AG08395 (cell line): ENCODE measurements at regions not wholly inside any gene's neighbourhood (a gene's known extent, or its start where the extent isn't known, plus 50 kb on each side); places are given as distances from the start of the nearest gene placed in this dataset.

ENCODE experiments used
- DNase-seq: peaks from one replicate; pipeline ENCODE4 v3.0.0; 2012; ENCODE audit warnings: mixed read lengths, low spot score

DNA sequence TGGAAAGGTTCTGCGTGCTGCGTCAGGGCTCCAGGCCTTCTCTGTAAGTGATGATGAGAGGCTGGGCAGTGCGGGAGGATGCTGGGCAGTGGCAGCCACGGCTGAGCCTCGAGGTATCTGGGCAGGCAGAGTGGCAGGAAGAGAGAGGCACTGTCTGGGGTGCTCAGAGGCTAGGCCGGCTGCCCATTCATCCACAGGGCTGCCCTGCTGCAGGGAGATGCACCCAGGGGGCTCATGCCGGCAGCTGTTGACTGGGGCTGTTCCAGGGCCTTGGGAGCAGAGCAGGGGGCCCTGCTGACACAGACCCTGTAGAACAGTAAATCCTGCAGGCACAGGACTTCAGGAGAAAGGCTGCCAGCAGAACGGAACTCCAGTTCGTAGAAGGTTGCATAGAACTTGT is 88.8 kb downstream of the BOD1 start:
- DNase-seq = no peak

DNA sequence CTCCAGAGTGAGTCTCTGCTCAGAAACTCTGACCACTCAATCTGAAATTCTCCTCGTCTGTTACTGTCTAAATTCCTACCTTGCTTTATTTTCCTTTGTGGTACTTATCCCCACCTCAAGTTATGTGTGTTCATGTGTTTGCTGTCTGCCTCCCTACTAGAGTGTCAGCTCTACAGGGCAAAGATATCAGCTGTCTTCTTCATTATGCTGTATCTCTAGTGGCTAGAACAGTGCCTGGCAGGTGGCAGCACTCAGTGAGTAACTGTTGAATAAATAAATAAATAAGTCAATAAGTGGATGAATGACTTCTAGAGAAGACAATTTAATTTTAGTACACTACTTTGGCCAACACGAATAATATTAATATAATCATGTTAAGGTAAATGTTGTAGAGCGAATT is 92.3 kb downstream of the BOD1 start:
- no peak for DNase-seq

DNA sequence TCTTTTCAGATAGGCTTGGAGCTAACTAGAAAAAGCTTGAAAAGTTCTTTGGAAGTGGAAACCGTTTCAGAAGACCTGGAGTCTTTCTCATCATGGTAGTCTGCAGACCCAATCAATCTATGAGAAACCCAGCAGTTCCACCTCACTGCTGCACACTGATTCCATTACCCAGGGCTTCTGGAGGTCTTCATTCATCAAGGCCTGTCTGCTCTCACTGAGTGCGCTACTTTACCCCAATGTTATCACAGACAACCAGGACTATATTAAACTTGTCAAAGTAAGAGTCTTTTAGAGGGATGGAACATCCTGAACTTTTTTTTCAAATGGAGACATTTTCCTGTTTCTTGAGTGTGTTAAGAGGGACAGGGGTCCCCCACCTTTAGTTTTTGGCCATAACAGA is 93.1 kb downstream of the BOD1 start:
- no peak for DNase-seq

DNA sequence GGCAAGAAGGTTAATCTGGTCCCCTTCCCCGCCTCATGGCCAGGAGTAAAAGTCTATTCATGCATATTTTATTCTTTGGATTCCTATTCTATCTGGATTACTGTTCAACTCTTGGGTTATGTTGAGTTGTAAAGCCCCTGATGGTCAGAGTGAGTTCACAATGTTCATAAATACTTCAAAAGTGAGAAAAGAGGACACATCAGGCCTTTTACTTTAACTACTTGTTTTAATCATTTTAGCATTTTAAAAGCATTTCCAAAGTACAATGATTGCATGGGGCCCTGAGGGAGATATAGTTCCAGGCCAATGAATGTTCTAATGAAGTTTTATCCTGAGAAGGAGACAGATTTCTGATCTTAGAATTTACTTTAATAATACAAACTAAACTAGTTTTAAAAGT is 93.9 kb downstream of the BOD1 start:
- no peak for DNase-seq

DNA sequence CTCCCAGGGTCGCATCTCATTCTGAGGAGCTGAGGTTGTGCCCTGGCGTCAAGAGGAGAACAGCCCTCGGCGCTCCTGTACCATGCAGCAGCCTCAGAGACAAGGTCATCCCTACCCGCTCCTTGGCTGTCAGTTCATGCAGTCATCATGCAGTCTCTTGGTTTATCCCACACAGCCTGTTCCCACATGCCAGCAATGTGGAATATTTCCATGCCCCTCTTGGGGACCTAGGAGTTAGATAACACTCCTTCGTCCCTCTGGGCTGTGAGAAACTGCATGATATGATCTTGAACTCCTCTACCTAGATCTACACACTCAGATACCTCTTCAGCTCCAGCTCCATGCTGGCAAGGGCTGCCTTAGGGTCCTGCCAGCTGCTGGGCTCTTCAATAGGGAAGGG is 97.6 kb downstream of the BOD1 start:
- DNase-seq = no peak

DNA sequence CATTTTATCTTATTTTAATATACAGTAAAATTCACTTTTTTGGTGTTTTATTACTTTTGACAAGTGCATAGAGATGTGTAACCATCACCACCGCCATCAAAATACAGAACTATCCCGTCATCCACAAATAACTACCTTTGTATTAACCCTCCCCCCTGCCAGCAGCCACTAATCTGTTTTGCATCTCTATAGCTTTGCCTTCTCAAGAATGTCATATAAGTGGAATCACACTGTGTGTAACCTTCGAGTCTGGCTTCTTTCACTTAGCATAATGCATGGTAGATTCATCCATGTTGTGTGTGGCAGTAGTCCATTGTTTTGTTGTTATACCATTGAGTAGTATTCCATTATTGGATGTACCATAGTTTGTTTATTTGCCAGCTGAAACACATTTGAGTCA is 98.8 kb downstream of the BOD1 start:
- DNase-seq = no peak

DNA sequence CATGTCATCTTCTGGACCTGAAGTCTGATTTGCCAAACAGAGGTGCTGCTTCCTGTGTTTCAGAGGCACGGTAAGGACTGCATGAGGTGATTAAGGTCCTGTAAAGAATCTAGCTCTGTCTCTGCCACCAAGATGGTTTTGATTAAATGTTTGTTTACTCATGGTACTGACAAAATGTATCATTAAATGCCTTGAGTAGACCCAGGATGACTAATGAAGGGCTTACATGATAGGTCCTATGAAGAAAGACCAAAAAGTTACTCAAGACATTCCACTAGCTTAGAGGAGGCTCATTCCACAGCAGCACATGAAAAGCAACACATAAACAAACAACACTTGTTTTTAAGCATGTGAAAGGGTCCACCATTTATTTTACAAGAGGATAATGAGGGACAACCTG is 100.9 kb downstream of the BOD1 start:
- peak; percentile 88 for DNase-seq

DNA sequence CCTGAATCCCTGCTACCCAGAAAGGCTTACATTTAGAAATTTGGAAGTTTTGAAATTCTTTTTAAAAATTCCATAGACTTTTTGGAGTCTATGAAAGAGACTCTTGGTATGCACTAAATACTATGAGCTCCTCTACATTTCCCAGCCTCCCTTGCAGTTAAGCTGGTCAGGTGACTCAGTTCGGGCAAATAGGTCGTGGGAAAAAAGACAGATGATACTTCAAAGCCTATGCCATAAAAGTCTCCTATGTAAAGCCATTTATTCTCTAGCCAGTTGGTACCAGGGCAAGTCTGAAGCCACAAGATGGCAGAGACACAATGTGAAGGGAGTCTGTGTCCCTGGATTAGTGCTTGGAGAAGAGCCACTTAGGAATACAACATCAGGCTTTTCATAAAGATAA is 101.8 kb downstream of the BOD1 start:
- no peak for DNase-seq

DNA sequence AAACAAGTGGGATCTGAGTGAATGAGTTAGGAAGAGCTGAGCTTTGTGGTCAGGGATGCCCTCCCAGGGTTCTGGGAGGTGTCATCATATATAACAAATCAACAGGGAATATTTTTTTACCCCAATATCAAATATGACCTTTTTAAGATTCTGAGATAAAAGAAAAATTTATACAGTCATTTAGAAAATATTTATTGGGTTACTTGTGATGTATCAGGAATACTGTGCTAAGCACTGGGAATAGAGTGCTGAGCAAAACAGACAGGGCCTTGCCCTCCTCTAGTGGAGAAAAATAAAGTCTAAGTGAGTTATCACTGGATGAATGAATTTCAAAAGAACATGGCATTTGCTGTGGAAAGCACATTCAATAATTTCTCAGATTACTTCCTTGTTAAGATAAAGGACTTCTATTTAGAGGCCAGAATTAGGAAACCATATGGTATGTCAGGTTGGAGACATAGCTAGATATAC is 102.9 kb downstream of the BOD1 start:
- no peak for DNase-seq

DNA sequence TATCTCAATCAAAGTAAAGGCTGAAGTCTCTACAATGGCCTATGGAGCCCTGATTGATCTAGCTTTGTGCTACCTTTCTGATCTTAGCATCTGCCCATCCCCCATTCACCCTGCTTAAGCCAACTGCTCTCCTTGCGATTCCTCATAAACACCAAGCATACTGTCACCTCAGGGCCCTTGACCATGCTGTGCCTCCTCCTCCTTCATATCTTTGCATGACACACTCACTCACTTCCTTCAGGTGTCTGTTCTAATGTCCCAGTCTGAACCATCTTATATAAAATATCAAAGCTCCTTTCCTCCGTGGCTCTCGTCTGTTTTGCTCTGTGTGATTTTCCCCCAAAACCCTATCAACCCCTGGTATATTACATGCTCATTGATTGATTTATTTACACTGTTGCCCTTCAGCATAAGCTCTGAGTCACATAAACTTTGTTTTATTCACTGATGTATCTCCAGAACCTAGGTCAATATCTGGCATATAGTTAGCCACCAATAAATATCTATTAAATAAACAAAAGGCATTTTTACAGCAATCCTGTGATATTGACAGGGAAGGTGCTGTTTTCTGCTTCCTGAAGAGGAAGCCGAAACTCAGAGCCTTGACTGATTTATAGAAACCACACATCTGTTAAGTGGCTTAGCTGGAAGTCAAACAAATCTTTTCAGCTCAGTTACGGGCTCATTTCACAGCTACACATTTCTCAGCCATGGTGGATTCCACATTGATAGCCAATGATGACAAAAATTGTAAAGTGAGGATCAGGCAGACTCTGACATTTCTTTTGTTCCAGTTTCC is 103.6 kb downstream of the BOD1 start:
- DNase-seq = no peak

DNA sequence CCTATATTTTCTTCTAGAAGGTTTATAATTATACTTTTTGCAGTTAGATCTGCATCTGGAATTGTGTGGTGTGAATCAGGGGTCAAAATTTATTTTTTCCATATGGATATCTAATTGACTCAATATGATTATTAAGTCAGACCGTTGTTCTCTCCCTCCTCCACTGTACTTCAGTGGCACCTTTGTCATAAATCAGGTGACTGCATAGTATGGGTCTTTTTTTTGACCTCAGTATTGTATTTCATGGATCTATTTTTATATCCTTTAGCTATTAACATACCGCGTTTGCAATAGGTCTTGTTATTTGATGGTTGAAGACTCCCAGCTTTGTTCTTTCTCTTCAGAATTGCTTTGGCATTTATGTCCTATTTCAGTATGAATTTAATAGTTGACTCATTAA is 107.4 kb downstream of the BOD1 start:
- DNase-seq = no peak

DNA sequence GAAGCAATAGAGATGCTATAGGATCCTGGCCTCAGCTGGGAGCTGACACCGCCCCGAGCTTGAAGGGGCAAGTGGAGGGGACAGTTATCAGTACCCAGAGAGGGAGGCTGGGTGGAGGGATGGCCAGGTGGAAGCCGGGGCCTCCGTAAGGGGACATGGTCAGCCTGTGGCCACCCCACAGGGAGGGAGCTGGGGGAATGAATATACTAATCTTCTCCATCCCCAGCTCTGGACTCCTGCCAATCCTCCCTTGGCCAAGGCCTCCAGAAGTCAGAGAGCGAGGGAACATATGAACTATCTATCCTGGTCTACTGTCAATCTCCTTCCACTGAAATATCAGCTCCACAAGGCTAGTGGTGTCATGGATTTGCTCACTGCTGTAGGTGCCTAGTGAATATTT is 109.3 kb downstream of the BOD1 start:
- no peak for DNase-seq

DNA sequence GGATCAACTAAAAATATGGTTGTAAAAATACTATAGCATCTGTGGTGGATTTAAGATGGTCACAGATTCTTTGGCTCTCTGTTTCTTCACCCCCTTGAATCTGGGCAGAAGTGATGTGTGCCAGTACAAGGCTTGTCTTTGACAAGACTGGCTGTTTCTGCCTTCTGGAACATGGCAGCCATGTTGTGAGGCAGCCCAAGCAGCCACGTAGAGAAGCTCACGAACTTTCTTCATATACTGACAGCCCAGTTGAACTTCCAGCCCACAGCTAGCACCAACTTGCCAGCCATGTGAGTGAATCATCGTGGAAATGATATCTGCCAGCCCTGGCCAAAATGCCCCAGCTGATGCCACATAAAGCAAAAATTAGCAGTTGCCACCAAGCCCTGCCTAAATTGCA is 110.8 kb downstream of the BOD1 start:
- DNase-seq = no peak

DNA sequence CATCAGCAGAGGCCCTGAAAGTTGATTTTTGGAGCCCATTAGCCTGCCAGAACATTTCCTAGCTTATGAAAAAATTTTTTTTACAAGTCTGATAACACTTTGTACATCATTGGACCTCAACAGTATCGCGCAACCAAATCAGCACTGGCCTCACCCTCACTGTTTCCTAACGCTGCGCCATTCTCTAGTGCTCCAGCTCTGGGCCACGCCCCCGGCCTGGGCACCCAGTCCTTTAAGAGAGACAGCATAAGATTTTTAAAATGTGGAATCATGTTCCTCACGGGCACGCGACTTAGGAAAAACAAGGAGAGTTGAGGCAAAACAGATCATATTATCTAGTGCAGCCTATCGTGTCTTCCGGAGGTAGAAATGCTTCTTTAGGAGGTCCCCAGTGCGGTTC is 114.5 kb downstream of the BOD1 start:
- no peak for DNase-seq

DNA sequence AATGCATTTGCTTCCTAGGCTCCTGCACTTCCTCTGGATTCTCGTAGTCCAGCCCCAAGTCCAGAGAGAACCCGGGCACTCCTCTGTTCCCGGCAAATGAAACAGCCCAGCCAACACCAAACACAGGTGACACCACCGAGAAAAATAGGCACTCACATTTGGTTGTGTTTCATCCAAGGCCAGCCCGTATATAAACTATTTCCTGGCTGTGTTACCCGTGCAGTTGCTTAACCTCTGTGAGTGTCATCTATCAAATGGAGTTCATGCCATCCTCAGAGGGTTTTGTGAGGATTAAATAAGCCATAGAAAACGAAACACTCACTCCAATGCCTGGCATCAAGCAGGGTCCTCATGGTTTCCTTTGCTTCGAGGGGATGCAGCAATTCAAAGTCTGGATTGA is 115.2 kb downstream of the BOD1 start:
- no peak for DNase-seq

DNA sequence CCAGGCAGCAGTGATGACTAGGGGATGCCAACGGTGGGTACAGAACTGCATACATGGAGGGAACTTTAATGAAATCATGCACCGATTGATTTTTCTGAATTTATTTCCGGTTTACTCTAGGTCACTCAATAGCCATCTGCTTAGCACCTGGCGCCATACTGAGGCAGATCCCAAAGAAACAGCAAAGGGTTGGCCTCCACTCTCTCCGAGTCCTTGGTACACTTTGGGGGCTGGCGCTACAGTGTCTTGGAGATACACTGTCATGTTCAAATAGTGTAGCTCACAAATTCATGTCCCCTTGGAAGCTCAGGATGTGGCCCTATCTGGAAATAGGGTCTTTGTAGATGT is 116.3 kb downstream of the BOD1 start:
- no peak for DNase-seq

DNA sequence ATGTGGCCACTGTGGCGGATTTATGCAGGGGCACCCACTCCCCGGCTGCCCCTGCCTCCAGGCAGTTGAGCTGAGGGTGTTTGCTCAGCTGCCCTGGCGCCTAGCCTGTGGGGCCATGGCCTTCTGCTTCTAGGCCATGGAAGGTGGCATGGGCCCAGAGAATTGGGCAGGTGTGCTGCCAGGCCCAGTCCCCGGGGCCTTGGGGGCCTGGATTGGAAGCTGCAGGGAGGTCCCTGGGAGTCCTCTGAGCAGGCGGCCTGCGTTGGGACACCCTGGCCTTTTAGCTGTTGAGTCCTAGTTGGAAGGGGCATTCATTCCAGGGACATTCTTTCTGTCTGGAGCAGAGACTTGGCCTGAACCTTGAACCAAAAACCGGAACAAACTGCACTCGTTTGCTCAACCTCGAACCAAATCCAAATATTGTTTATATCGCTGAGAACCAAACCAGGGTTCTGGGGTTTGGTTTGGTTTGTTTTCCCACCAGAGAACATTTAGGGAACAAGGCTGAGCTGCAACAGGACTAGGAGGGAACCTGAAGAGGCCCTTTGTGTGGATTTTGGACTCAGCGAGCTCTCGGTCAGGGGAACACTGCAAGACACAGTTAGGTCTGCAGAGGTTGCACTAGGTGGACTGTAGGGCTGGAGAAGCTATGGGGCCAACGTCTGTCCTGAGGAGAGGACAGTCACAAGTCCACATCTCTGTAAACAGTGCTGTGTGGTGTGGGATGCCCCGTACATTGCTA is 116.8 kb downstream of the BOD1 start:
- DNase-seq = no peak

DNA sequence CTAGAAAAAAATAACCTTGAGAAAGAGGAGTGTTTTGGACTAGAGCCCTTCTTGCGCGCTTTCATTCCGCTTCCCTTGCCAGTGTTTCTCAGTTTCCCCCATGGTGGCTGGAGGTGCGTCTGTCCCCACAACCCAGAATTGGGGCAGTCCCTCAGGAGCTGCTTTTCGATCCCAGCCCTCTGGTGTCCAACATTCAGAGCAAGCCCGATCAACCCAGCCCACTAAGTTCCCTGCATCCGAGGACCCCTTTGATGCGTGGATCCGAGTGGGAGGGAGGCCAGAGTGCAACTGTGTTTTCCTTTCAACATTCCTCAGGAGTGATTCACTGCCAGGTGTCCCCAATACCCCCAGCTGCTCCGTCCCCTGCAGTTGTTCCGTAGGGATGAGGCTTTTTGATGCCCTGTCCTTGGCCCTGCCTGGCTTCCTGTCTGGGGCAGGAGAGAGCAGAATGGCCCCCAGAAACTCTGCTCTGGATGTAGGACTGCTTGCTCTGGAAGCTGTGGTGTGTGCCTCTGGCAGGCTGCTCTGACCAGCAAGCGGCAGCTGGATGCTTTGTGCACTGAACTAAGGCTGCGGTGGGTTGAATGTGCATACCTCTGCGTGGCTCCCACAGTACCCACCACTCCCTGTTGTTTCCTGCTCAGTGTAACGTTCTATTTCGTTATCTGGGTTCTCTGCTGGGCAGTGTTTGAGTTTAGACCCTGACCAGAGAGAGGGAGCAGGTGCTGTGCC is 117.5 kb downstream of the BOD1 start:
- no peak for DNase-seq

DNA sequence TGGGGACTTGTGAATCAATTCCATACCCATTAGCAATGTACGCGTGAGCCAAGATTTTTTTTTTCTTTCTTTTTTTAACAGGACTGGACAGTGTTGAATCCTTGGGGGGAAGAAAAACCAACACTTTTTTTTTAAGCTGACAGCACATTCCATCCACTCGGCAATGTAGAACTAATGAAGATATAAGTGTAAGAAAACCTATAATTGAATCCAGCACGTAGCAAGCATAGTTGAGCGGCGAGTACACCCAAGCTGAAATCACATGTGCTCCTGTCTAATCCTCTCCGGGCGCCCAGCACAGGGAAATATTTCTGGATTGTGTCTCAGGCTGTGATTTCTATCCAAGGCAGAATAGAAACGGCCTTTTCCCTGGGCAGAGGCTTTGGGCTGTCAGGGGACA is 118.2 kb downstream of the BOD1 start:
- DNase-seq = peak; percentile 83

DNA sequence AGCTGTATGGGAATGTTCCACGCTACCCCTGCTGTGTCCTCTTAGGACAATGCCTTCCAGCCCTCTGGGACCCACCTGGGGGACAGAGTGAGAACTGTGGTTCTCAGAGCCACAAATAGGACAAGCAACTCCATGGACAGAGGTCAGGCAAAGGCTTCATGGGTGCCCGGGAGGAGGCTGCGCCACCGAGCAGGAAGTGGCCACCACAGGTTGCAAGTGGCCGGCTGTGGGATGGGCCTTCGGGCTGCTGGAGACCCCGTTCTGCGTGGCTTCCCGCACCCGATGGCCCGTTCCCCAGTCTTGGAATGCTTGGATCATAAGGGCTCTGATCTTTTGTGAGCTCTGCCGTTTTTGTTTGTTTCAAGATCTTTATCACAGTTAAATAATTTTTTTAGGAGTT is 118.8 kb downstream of the BOD1 start:
- no peak for DNase-seq

DNA sequence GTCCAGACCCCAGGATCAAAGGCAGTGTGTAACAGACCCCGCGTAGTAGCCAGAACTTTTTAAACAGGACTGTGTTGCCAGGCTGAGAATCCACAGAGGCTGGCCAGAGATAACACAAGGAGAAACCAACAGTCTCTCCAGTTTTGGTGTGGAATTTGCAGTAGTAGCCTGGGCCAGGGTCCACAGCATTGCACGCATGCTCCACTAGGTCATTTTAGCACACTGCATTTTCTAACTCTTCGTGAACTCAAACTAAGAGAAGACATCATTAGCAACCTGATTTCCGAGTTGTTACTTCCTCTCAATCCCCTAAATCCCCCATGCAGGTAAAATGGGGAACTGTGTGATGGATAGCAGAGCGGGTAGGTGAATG is 119.6 kb downstream of the BOD1 start:
- no peak for DNase-seq

DNA sequence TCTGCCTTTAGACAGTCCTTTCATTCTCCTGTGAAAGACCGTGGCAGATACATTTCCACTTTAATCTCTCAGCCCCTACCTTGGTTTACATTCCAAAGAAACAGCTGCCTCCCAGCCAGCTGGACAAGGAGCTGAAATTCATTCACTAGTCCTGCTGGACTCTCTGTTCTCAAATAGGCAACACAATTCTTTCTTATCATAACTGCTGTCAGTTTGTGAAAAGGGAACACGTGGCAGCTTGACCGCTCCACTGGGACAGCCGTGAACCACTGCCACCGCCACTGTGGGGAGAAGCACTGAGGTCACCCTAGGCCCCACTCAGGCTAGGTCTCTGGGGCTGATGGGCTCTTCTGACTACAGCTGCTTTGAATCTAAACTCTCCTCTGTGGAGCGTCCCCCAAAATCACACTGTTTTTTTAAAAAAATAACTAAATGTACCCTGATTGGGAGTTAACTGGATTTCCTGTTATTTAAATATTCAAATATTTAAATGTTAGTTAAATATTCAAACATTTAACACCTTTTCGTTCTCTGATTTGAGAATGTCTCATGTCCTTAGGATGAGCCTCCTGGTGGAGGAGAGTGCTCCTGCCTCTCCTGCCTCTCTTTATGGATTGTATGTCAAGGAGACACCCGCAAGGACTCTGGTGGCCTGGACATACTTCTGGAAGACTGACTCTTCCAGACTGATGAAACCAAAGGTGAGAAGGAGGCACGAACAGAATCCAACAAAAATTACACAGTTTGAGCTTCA is 120.1 kb downstream of the BOD1 start:
- DNase-seq = no peak
